ENCODE measurements at regions not wholly inside any gene's neighbourhood (a gene's known extent, or its start where the extent isn't known, plus 50 kb on each side); places are given as distances from the start of the nearest gene placed in this dataset.
"Not testable (repeated sequence)": the region's sequence is repeated elsewhere in the genome, so short reads cannot be mapped to it uniquely, and the experiment has no call there.

GRCh38 chr5:155628346-155628745 lies 614.8 kb downstream of the KIF4B start:
- DNase-seq (ENCODE audit: insufficient read length) (no peak), FAIRE-seq (no peak)
- TF ChIP-seq TAF1 (IDR thresholded peaks at IDR 0.05; ENCODE audit: borderline replicate concordance, low read depth, low read length): no peak
- no peak for TF ChIP-seq POLR2AphosphoS5 (IDR thresholded peaks at IDR 0.05; ENCODE audit: low read depth, low read length)
- TF ChIP-seq POLR2A (IDR thresholded peaks at IDR 0.05; ENCODE audit: low read depth, low read length): no peak

- DNase-seq (ENCODE audit: insufficient read length) (no peak), FAIRE-seq (no peak)
- TF ChIP-seq POLR2AphosphoS5 (IDR thresholded peaks at IDR 0.05; ENCODE audit: low read depth, low read length): no peak
- no peak for TF ChIP-seq POLR2A (IDR thresholded peaks at IDR 0.05; ENCODE audit: low read depth, low read length)
- no peak for TF ChIP-seq TAF1 (IDR thresholded peaks at IDR 0.05; ENCODE audit: borderline replicate concordance, low read depth, low read length)
Observed at GRCh38 chr5:155629597-155629996, 616.0 kb downstream of the KIF4B start.

- DNase-seq (ENCODE audit: insufficient read length) (no peak), FAIRE-seq (no peak)
- TF ChIP-seq TAF1 (IDR thresholded peaks at IDR 0.05; ENCODE audit: borderline replicate concordance, low read depth, low read length) (no peak), POLR2A (IDR thresholded peaks at IDR 0.05; ENCODE audit: low read depth, low read length) (no peak), POLR2AphosphoS5 (IDR thresholded peaks at IDR 0.05; ENCODE audit: low read depth, low read length) (no peak)
Observed at GRCh38 chr5:155631116-155631515, 617.6 kb downstream of the KIF4B start.

- DNase-seq (ENCODE audit: insufficient read length) (no peak), FAIRE-seq (no peak)
- TF ChIP-seq POLR2AphosphoS5 (IDR thresholded peaks at IDR 0.05; ENCODE audit: low read depth, low read length) (no peak), POLR2A (IDR thresholded peaks at IDR 0.05; ENCODE audit: low read depth, low read length) (no peak), TAF1 (IDR thresholded peaks at IDR 0.05; ENCODE audit: borderline replicate concordance, low read depth, low read length) (no peak)
Observed at GRCh38 chr5:155633338-155633957, 619.9 kb downstream of the KIF4B start.

- TF ChIP-seq TAF1 (IDR thresholded peaks at IDR 0.05; ENCODE audit: borderline replicate concordance, low read depth, low read length): no peak
- TF ChIP-seq POLR2A (IDR thresholded peaks at IDR 0.05; ENCODE audit: low read depth, low read length): no peak
- no peak for TF ChIP-seq POLR2AphosphoS5 (IDR thresholded peaks at IDR 0.05; ENCODE audit: low read depth, low read length)
- DNase-seq (ENCODE audit: insufficient read length) (no peak), FAIRE-seq (no peak)
Observed at GRCh38 chr5:155649666-155650065, 636.1 kb downstream of the KIF4B start.

- no peak for FAIRE-seq
- no peak for DNase-seq (ENCODE audit: insufficient read length)
- TF ChIP-seq POLR2A (IDR thresholded peaks at IDR 0.05; ENCODE audit: low read depth, low read length) (no peak), POLR2AphosphoS5 (IDR thresholded peaks at IDR 0.05; ENCODE audit: low read depth, low read length) (no peak), TAF1 (IDR thresholded peaks at IDR 0.05; ENCODE audit: borderline replicate concordance, low read depth, low read length) (no peak)
Observed at GRCh38 chr5:155655569-155655968, 642.0 kb downstream of the KIF4B start.

GRCh38 chr5:155661859-155662258 lies 648.3 kb downstream of the KIF4B start:
- FAIRE-seq (no peak), DNase-seq (ENCODE audit: insufficient read length) (no peak)
- TF ChIP-seq TAF1 (IDR thresholded peaks at IDR 0.05; ENCODE audit: borderline replicate concordance, low read depth, low read length) (no peak), POLR2AphosphoS5 (IDR thresholded peaks at IDR 0.05; ENCODE audit: low read depth, low read length) (no peak), POLR2A (IDR thresholded peaks at IDR 0.05; ENCODE audit: low read depth, low read length) (no peak)

- DNase-seq (ENCODE audit: insufficient read length): no peak
- TF ChIP-seq POLR2AphosphoS5 (IDR thresholded peaks at IDR 0.05; ENCODE audit: low read depth, low read length) (no peak), TAF1 (IDR thresholded peaks at IDR 0.05; ENCODE audit: borderline replicate concordance, low read depth, low read length) (no peak), POLR2A (IDR thresholded peaks at IDR 0.05; ENCODE audit: low read depth, low read length) (no peak)
- no peak for FAIRE-seq
Observed at GRCh38 chr5:155665361-155665760, 651.8 kb downstream of the KIF4B start.

GRCh38 chr5:155672001-155672400 lies 655.0 kb upstream of the SGCD start:
- FAIRE-seq; DNase-seq (ENCODE audit: insufficient read length): not testable (repeated sequence)

GRCh38 chr5:155676967-155677366 lies 650.0 kb upstream of the SGCD start:
- DNase-seq (ENCODE audit: insufficient read length): no peak
- no peak for FAIRE-seq
- no peak for TF ChIP-seq POLR2A (IDR thresholded peaks at IDR 0.05; ENCODE audit: low read depth, low read length)
- TF ChIP-seq TAF1 (IDR thresholded peaks at IDR 0.05; ENCODE audit: borderline replicate concordance, low read depth, low read length): no peak
- TF ChIP-seq POLR2AphosphoS5 (IDR thresholded peaks at IDR 0.05; ENCODE audit: low read depth, low read length): no peak

GRCh38 chr5:155678371-155678770 lies 648.6 kb upstream of the SGCD start:
- FAIRE-seq (no peak), DNase-seq (ENCODE audit: insufficient read length) (no peak)
- TF ChIP-seq TAF1 (IDR thresholded peaks at IDR 0.05; ENCODE audit: borderline replicate concordance, low read depth, low read length): no peak
- TF ChIP-seq POLR2A (IDR thresholded peaks at IDR 0.05; ENCODE audit: low read depth, low read length): no peak
- TF ChIP-seq POLR2AphosphoS5 (IDR thresholded peaks at IDR 0.05; ENCODE audit: low read depth, low read length): no peak

GRCh38 chr5:155679530-155679929 lies 647.4 kb upstream of the SGCD start:
- FAIRE-seq: no peak
- DNase-seq (ENCODE audit: insufficient read length): no peak
- TF ChIP-seq TAF1 (IDR thresholded peaks at IDR 0.05; ENCODE audit: borderline replicate concordance, low read depth, low read length) (no peak), POLR2A (IDR thresholded peaks at IDR 0.05; ENCODE audit: low read depth, low read length) (no peak), POLR2AphosphoS5 (IDR thresholded peaks at IDR 0.05; ENCODE audit: low read depth, low read length) (no peak)

GRCh38 chr5:155684417-155684816 lies 642.5 kb upstream of the SGCD start:
- DNase-seq (ENCODE audit: insufficient read length) (no peak), FAIRE-seq (no peak)
- TF ChIP-seq POLR2AphosphoS5 (IDR thresholded peaks at IDR 0.05; ENCODE audit: low read depth, low read length) (no peak), TAF1 (IDR thresholded peaks at IDR 0.05; ENCODE audit: borderline replicate concordance, low read depth, low read length) (no peak), POLR2A (IDR thresholded peaks at IDR 0.05; ENCODE audit: low read depth, low read length) (no peak)

All from GM12892 (cell line).